K562 (cell line): ENCODE measurements at regions not wholly inside any gene's neighbourhood (a gene's known extent, or its start where the extent isn't known, plus 50 kb on each side); places are given as distances from the start of the nearest gene placed in this dataset.

ENCODE experiments used
- CTCF ChIP-seq, 3 experiments: IDR thresholded peaks in 2 of 3; conservative IDR thresholded peaks in 1 of 3; 2 replicates each; pipeline ENCODE4 v1.5.1; 2011 to 2012; ENCODE audit warnings: low read length in 3 of 3, mild to moderate bottlenecking in 3 of 3, control low read depth in 2 of 3, improper control_type of control experiment in 1 of 3, inconsistent platforms in 1 of 3, low read depth in 1 of 3, mixed read lengths in 1 of 3, moderate library complexity in 1 of 3; ENCODE audit not compliant: insufficient read depth in 2 of 3
- ELK1 ChIP-seq: sonication (generic); formaldehyde crosslinking; IDR thresholded peaks from 2 replicates; pipeline ENCODE4 v1.8.1; 2022; ENCODE audit warnings: missing genetic modification reagents
- EZH2 ChIP-seq: IDR thresholded peaks from 2 replicates; pipeline ENCODE4 v1.6.1; 2012; ENCODE audit warnings: low read depth, mild to moderate bottlenecking, inconsistent platforms, low read length, borderline replicate concordance
- FOXA1 ChIP-seq: fragments of 450-650 bp; IDR thresholded peaks from 2 replicates; pipeline ENCODE4 v1.6.1; 2016; ENCODE audit warnings: mild to moderate bottlenecking, borderline replicate concordance
- MTF1 ChIP-seq: fragments of 250-450 bp; sonication (Bioruptor Pico); IDR thresholded peaks from 2 replicates; pipeline ENCODE4 v1.9.0; 2021; ENCODE audit warnings: moderate library complexity, mild to moderate bottlenecking, inconsistent platforms, borderline replicate concordance
- MXD1 ChIP-seq: fragments of 250-450 bp; sonication (Bioruptor Pico); IDR thresholded peaks from 2 replicates; pipeline ENCODE4 v1.8.0; 2021; ENCODE audit warnings: borderline replicate concordance, mild to moderate bottlenecking, moderate library complexity; ENCODE audit not compliant: poor library complexity, severe bottlenecking
- PRPF4 ChIP-seq: fragments of 200-400 bp; formaldehyde crosslinking; IDR thresholded peaks from one replicate; pipeline ENCODE4 v1.6.1; 2017; ENCODE audit warnings: low read length, low read depth, mild to moderate bottlenecking; ENCODE audit not compliant: insufficient read depth, poor library complexity, severe bottlenecking
- RAD21 ChIP-seq, 2 experiments: fragments of 250-450 bp in 1 of 2; fragments of 450-650 bp in 1 of 2; sonication (Bioruptor Pico) in 1 of 2; formaldehyde crosslinking in 1 of 2; IDR thresholded peaks in 1 of 2; conservative IDR thresholded peaks in 1 of 2; 2 replicates each; pipeline versions ENCODE4 v1.4.0 to v1.8.0; 2020 to 2022; ENCODE audit warnings: mild to moderate bottlenecking in 2 of 2, moderate library complexity in 1 of 2
- RBM22 ChIP-seq: fragments of 200-400 bp; formaldehyde crosslinking; IDR thresholded peaks from 2 replicates; pipeline ENCODE4 v1.6.1; 2018; ENCODE audit warnings: low read length, low read depth; ENCODE audit not compliant: poor library complexity, severe bottlenecking
- RFX5 ChIP-seq: IDR thresholded peaks from 2 replicates; pipeline ENCODE4 v1.6.1; 2011; ENCODE audit warnings: low read depth, mild to moderate bottlenecking, improper control_type of control experiment, low read length
- TAF15 ChIP-seq: fragments of 200-400 bp; formaldehyde crosslinking; IDR thresholded peaks from 2 replicates; pipeline ENCODE4 v1.6.1; 2017; ENCODE audit warnings: mild to moderate bottlenecking, low read depth, low read length, moderate library complexity
- ZNF124 ChIP-seq: sonication (generic); formaldehyde crosslinking; IDR thresholded peaks from 2 replicates; pipeline ENCODE4 v1.8.1; 2022; ENCODE audit warnings: missing genetic modification reagents
- TF ChIP-seq, protein P1 (sequence below): sonication (generic); formaldehyde crosslinking; IDR thresholded peaks from 2 replicates; pipeline ENCODE4 v1.5.0; 2020; ENCODE audit warnings: missing genetic modification reagents

DNA sequence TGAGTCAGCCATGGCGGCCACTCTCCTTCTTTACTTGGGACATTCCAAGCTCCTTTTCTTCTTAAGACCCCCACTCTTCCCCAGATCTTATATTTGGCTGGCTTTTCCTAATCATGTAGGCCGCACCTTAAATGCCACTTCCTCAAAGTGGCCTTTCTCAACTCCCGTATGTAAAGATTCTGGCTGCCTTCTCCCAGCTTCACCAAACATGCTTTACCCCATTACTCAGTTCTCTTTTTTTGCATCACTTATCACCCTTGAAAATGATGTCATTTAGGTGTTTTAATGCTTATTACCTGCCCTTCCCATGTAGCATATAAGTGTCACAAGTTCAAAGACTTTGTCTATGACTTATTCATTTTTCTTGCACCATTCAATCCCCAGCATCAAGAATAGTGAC is 810.1 kb upstream of the CELF2 start:
- TF ChIP-seq CTCF (IDR thresholded peaks at IDR 0.05 in 2 of 3, conservative IDR thresholded peaks at IDR 0.05 in 1 of 3; ENCODE audit: insufficient read depth in 2 of 3, low read depth in 1 of 3, low read length in 3 of 3) (no peak), TAF15 (no peak), RBM22 (no peak), PRPF4 (no peak), FOXA1 (no peak), EZH2 (no peak), RAD21 (CRISPR knock-in tag; conservative IDR thresholded peaks at IDR 0.05 in 1 of 2, IDR thresholded peaks at IDR 0.05 in 1 of 2) (no peak), MTF1 (CRISPR knock-in tag) (no peak), ELK1 (no peak), ZNF124 (CRISPR knock-in tag) (no peak), RFX5 (no peak), MXD1 (no peak)
- TF ChIP-seq, protein P1, sequence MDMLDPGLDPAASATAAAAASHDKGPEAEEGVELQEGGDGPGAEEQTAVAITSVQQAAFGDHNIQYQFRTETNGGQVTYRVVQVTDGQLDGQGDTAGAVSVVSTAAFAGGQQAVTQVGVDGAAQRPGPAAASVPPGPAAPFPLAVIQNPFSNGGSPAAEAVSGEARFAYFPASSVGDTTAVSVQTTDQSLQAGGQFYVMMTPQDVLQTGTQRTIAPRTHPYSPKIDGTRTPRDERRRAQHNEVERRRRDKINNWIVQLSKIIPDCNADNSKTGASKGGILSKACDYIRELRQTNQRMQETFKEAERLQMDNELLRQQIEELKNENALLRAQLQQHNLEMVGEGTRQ (CRISPR knock-in tag): no peak
